ENCODE measurements at regions not wholly inside any gene's neighbourhood (a gene's known extent, or its start where the extent isn't known, plus 50 kb on each side); places are given as distances from the start of the nearest gene placed in this dataset.
"Not testable (repeated sequence)": the region's sequence is repeated elsewhere in the genome, so short reads cannot be mapped to it uniquely, and the experiment has no call there.

- TF ChIP-seq POLR2AphosphoS5 (IDR thresholded peaks at IDR 0.05) (no peak), POLR2A (IDR thresholded peaks at IDR 0.05) (no peak), CTCF (IDR thresholded peaks at IDR 0.05) (no peak)
- intact Hi-C loops (cut with DNase I) = no loop called here
- Histone ChIP-seq H3K4me3 (no peak overlapping the region), H3K9me3 (no peaks in the 10 kb centered on the region), H3K27ac (no peak overlapping the region), H3K27me3 (replicated peaks; ENCODE audit: insufficient read depth) (no peaks in the 10 kb centered on the region), H3K4me1 (replicated peaks) (no peaks in the 10 kb centered on the region), H3K36me3 (no peaks in the 10 kb centered on the region)
- DNase-seq (ENCODE audit: low spot score) = no peak
- 41% methylated on average over 13 of the region's 13 CpGs for WGBS
Measured at GRCh38 chr1:163471779-163472650, 150.3 kb downstream of the NUF2 start.

GRCh38 chr1:163472651-163473248 is 151.0 kb downstream of the NUF2 start:
- 25% methylated on average over 9 of the region's 9 CpGs for WGBS
- Histone ChIP-seq H3K27me3 (replicated peaks; ENCODE audit: insufficient read depth) (no peaks in the 10 kb centered on the region), H3K4me3 (no peak overlapping the region), H3K27ac (no peak overlapping the region), H3K4me1 (replicated peaks) (no peaks in the 10 kb centered on the region), H3K9me3 (no peaks in the 10 kb centered on the region), H3K36me3 (no peaks in the 10 kb centered on the region)
- intact Hi-C loops (cut with DNase I) = no loop called here
- TF ChIP-seq POLR2A (IDR thresholded peaks at IDR 0.05) (no peak), POLR2AphosphoS5 (IDR thresholded peaks at IDR 0.05) (no peak), CTCF (IDR thresholded peaks at IDR 0.05) (no peak)
- no peak for DNase-seq (ENCODE audit: low spot score)

- DNase-seq (ENCODE audit: low spot score) = no peak
Measured at GRCh38 chr1:163477276-163477830, 155.6 kb downstream of the NUF2 start.

GRCh38 chr1:163498391-163499330 is 176.9 kb downstream of the NUF2 start:
- H3K9me3 ChIP-seq; DNase-seq (ENCODE audit: low spot score); H3K4me1 ChIP-seq (replicated peaks); H3K4me3 ChIP-seq; intact Hi-C loops (cut with DNase I); H3K27me3 ChIP-seq (replicated peaks; ENCODE audit: insufficient read depth); H3K27ac ChIP-seq; H3K36me3 ChIP-seq: not testable (repeated sequence)
- WGBS = 90% methylated on average over 51 of the region's 52 CpGs

More at GRCh38 chr1:163477276-163477830, 155.6 kb downstream of the NUF2 start:
- Histone ChIP-seq H3K27me3 (replicated peaks; ENCODE audit: insufficient read depth) (no peaks in the 10 kb centered on the region), H3K36me3 (no peaks in the 10 kb centered on the region), H3K4me3 (no peak overlapping the region), H3K4me1 (replicated peaks) (no peaks in the 10 kb centered on the region), H3K9me3 (no peaks in the 10 kb centered on the region), H3K27ac (no peak overlapping the region)
- no peak for TF ChIP-seq POLR2A (IDR thresholded peaks at IDR 0.05)
- no peak for TF ChIP-seq CTCF (IDR thresholded peaks at IDR 0.05)
- TF ChIP-seq POLR2AphosphoS5 (IDR thresholded peaks at IDR 0.05) = no peak
- WGBS = 79% methylated on average over 3 of the region's 3 CpGs
- intact Hi-C loops (cut with DNase I) = no loop called here

Data from prostate gland (tissue), 2 donors.